MM.1S (cell line): ENCODE measurements at regions not wholly inside any gene's neighbourhood (a gene's known extent, or its start where the extent isn't known, plus 50 kb on each side); places are given as distances from the start of the nearest gene placed in this dataset.

ENCODE experiments used
- DNase-seq: peaks from one replicate; pipeline ENCODE4 v3.0.0-alpha.2; 2015
- H2AFZ ChIP-seq: fragments of 300-600 bp; sonication (generic); 2 replicates; pipeline ENCODE4 v1.6.0; 2016; ENCODE audit warnings: antibody characterized with exemption, low read length
- H3F3A ChIP-seq: fragments of 300-600 bp; sonication (generic); 2 replicates; pipeline ENCODE4 v1.6.1; 2016; ENCODE audit warnings: mild to moderate bottlenecking, antibody characterized with exemption, low read length, moderate library complexity, mixed read lengths; ENCODE audit not compliant: insufficient read depth
- H3K27ac ChIP-seq: fragments of 300-600 bp; sonication (generic); 2 replicates; pipeline ENCODE4 v1.5.1; 2016; ENCODE audit warnings: mild to moderate bottlenecking, low read length
- H3K27me3 ChIP-seq: fragments of 300-600 bp; sonication (generic); replicated peaks from 2 replicates; pipeline ENCODE4 v1.6.0; 2016; ENCODE audit warnings: low read length; ENCODE audit not compliant: insufficient read depth
- H3K36me3 ChIP-seq: fragments of 300-600 bp; sonication (generic); replicated peaks from 2 replicates; pipeline ENCODE4 v1.6.1; 2016; ENCODE audit warnings: mild to moderate bottlenecking, low read length, mixed read lengths; ENCODE audit not compliant: insufficient read depth
- H3K4me1 ChIP-seq: fragments of 300-600 bp; sonication (generic); 2 replicates; pipeline ENCODE4 v1.6.1; 2016; ENCODE audit warnings: low read length, mixed read lengths
- H3K4me2 ChIP-seq: fragments of 300-600 bp; sonication (generic); 2 replicates; pipeline ENCODE4 v1.6.0; 2016; ENCODE audit warnings: low read depth, low read length
- H3K4me3 ChIP-seq: fragments of 300-600 bp; sonication (generic); 2 replicates; pipeline ENCODE4 v1.5.1; 2016; ENCODE audit warnings: low read length, mixed read lengths
- H3K79me2 ChIP-seq: fragments of 300-600 bp; sonication (generic); 2 replicates; pipeline ENCODE4 v1.6.1; 2016; ENCODE audit warnings: mixed run types, low read length, mixed read lengths
- H3K9ac ChIP-seq: fragments of 300-600 bp; sonication (generic); 2 replicates; pipeline ENCODE4 v1.6.1; 2016; ENCODE audit warnings: low read length, mixed read lengths
- H3K9me2 ChIP-seq: fragments of 300-600 bp; sonication (generic); replicated peaks from 2 replicates; pipeline ENCODE4 v1.6.1; 2016; ENCODE audit warnings: mild to moderate bottlenecking, low read length, mixed read lengths; ENCODE audit not compliant: insufficient read depth
- H3K9me3 ChIP-seq: fragments of 300-600 bp; sonication (generic); replicated peaks from 2 replicates; pipeline ENCODE4 v1.6.1; 2016; ENCODE audit warnings: mild to moderate bottlenecking, low read length, mixed read lengths; ENCODE audit not compliant: insufficient read depth
- H4K20me1 ChIP-seq: fragments of 300-600 bp; sonication (generic); 2 replicates; pipeline ENCODE4 v1.6.1; 2016; ENCODE audit warnings: mild to moderate bottlenecking, low read length, moderate library complexity, mixed read lengths; ENCODE audit not compliant: insufficient read depth
- EZH2 ChIP-seq: fragments of 300-600 bp; sonication (generic); optimal IDR thresholded peaks from 2 replicates; pipeline ENCODE3; 2017; ENCODE audit warnings: low read depth, mild to moderate bottlenecking, antibody characterized with exemption, low read length, mixed read lengths
- EZH2phosphoT487 ChIP-seq: fragments of 300-600 bp; sonication (generic); IDR thresholded peaks from 2 replicates; pipeline ENCODE4 v1.6.1; 2018; ENCODE audit warnings: antibody characterized with exemption, low read length
- TF ChIP-seq, protein P1 (sequence below): fragments of 300-600 bp; sonication (generic); IDR thresholded peaks from 2 replicates; pipeline ENCODE4 v1.5.1; 2016; ENCODE audit warnings: antibody characterized with exemption, low read length, mixed read lengths

DNA sequence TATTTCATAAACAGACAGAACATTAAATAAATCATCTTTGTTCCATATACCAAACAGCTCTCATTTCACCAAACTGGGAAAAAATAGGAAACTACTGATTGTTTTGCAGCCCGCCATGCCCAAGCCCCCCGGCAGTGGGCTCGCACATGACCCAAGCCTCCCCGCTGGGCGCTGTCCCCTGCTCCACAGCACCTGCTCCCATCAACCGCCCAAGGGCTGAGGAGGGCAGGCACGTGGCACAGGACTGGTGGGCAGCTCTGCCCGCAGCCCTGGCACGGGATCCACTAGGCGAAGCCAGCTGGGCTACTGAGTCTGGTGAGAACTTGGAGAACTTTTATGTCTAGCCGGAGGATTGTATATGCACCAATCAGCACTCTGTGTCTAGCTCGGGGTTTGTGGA, 554.8 kb upstream of the CCNG1 start:
- Histone ChIP-seq H2AFZ (no peak overlapping the region), H3K9me3 (no peaks in the 10 kb centered on the region), H3K27ac (no peak overlapping the region), H3K36me3 (no peaks in the 10 kb centered on the region), H3K4me1 (no peaks in the 10 kb centered on the region), H3K27me3 (no peaks in the 10 kb centered on the region), H3K79me2 (no peaks in the 10 kb centered on the region), H4K20me1 (no peaks in the 10 kb centered on the region), H3K9me2 (no peaks in the 10 kb centered on the region), H3K4me3 (no peak overlapping the region), H3K4me2 (no peak overlapping the region), H3K9ac (no peak overlapping the region), H3F3A (no peaks in the 10 kb centered on the region)
- TF ChIP-seq EZH2phosphoT487 (no peak), EZH2 (no peak)
- TF ChIP-seq, protein P1, sequence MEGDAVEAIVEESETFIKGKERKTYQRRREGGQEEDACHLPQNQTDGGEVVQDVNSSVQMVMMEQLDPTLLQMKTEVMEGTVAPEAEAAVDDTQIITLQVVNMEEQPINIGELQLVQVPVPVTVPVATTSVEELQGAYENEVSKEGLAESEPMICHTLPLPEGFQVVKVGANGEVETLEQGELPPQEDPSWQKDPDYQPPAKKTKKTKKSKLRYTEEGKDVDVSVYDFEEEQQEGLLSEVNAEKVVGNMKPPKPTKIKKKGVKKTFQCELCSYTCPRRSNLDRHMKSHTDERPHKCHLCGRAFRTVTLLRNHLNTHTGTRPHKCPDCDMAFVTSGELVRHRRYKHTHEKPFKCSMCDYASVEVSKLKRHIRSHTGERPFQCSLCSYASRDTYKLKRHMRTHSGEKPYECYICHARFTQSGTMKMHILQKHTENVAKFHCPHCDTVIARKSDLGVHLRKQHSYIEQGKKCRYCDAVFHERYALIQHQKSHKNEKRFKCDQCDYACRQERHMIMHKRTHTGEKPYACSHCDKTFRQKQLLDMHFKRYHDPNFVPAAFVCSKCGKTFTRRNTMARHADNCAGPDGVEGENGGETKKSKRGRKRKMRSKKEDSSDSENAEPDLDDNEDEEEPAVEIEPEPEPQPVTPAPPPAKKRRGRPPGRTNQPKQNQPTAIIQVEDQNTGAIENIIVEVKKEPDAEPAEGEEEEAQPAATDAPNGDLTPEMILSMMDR = no peak
- DNase-seq = no peak

DNA sequence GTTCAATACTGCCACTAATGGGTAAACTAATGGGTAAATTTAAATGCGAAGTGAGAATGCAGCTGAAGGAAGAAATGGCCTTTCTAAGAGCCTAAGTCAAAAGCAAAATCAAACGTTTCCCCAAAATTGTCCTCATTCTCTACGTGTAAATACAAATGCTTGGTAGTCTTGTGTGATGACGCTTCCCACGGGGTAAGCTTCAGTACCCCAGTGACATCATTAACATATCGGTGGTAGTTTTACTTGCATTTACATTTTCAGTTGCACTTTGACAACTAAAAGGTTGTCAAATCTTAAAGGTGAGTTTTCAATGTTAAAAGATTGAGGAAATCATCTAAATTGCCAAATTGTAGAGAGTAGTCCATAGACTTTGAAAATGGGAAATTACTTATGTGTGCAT, 550.7 kb upstream of the CCNG1 start:
- Histone ChIP-seq H3K36me3 (no peaks in the 10 kb centered on the region), H3K9me3 (no peaks in the 10 kb centered on the region), H3K4me2 (no peak overlapping the region), H3K79me2 (no peaks in the 10 kb centered on the region), H2AFZ (no peak overlapping the region), H3K4me3 (no peak overlapping the region), H3K9me2 (no peaks in the 10 kb centered on the region), H3K27ac (no peak overlapping the region), H3K4me1 (no peaks in the 10 kb centered on the region), H3F3A (no peaks in the 10 kb centered on the region), H3K27me3 (no peaks in the 10 kb centered on the region), H3K9ac (no peak overlapping the region), H4K20me1 (no peaks in the 10 kb centered on the region)
- TF ChIP-seq EZH2phosphoT487 (no peak), EZH2 (no peak)
- TF ChIP-seq, protein P1 = no peak
- DNase-seq = no peak

DNA sequence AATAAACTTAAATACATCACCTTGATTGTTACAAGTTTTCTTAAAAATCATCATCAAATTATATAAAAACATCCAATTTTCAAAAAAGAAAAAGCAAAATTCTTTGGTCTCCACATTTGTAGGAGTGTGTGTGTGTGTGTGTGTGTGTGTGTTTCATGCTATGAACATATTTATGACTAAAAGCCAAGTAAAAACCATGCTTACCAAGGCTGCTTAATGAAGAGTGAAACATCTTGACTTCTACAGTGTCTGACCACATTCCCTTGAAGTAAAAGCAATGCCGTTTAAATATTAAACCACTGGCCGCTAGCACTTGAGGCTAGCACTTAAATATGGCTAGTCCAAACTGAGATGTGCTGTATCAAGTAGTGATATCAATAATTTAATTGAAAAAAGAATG, 549.1 kb upstream of the CCNG1 start:
- H2AFZ ChIP-seq = no peak overlapping the region
- H3F3A ChIP-seq = no peaks in the 10 kb centered on the region
- H3K27me3 ChIP-seq = no peaks in the 10 kb centered on the region
- no peaks in the 10 kb centered on the region for H3K36me3 ChIP-seq
- no peak overlapping the region for H3K9ac ChIP-seq
- H3K79me2 ChIP-seq = no peaks in the 10 kb centered on the region
- no peaks in the 10 kb centered on the region for H3K9me2 ChIP-seq
- TF ChIP-seq EZH2phosphoT487 (no peak), EZH2 (no peak)
- TF ChIP-seq, protein P1 = no peak
- no peaks in the 10 kb centered on the region for H3K9me3 ChIP-seq
- no peak for DNase-seq
- H3K4me1 ChIP-seq = no peaks in the 10 kb centered on the region
- no peaks in the 10 kb centered on the region for H4K20me1 ChIP-seq
- no peak overlapping the region for H3K4me3 ChIP-seq
- no peak overlapping the region for H3K4me2 ChIP-seq
- H3K27ac ChIP-seq = no peak overlapping the region
